HG02938 (cell line): ENCODE measurements at regions not wholly inside any gene's neighbourhood (a gene's known extent, or its start where the extent isn't known, plus 50 kb on each side); places are given as distances from the start of the nearest gene placed in this dataset.

ENCODE experiments used
- ATAC-seq: cut with Tn5 transposase; IDR thresholded peaks from one replicate; pipeline ENCODE4 v1.9.1; 2021; ENCODE audit warnings: mild to moderate bottlenecking, moderate library complexity; ENCODE audit not compliant: unreplicated experiment

DNA sequence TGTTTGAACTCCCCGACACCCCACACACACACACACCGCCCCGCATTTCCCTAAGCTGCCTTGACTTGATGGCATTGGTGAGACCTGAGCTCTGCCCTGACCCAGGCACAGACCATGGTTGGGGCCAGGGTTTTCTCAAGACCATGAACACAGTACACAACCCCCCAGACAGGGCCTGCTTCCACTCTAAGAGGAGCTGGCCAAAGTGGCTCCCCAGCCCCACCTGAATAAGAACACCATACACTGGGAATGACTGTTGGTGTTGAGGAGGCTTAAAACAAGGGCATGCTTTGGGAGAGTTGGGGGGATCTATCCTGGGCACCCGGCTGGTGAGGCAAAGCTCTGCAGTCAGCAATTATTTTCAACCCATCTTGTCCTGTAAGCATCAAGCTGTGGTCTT, 77.6 kb upstream of the SYT6 start:
- no peak for ATAC-seq

DNA sequence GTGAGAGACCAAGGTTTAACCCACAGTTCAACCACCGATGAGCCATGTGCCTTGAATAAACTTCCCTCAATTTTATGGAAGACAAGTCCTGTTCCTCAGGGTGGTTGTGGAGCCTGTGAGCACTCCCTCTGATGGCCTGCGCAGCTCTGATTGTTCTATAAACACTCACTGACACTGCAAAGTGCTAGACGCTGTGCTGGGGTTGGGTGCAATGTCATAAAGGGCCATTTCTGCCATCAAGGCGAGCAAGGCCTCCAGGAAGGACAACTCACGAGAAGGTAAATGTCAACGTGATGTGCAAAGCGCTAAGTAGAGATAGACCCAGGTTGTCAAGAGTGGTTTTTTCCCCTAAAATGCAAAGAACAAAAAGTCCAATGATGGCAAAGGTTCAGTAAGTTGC, 75.7 kb upstream of the SYT6 start:
- no peak for ATAC-seq

DNA sequence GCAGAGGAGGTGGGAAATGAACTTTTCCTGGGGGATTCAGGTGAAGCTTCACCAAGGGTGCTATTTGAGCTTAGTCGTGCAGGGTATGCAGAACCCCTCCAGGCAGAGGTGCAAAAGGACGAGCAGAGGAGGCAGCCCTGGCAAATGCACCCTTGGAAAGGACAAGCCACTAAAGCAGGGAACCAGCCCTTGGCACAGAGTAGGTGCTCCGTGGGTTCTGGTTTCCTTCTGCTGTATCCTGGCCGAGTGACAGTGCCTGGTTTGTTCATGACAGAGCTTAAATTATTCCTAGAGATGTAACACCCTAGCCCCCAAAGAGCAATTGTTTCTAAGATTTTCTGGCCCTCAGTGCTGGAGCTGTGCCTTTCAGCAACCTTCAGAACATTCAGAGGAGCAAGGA, 73.4 kb upstream of the SYT6 start:
- no peak for ATAC-seq

DNA sequence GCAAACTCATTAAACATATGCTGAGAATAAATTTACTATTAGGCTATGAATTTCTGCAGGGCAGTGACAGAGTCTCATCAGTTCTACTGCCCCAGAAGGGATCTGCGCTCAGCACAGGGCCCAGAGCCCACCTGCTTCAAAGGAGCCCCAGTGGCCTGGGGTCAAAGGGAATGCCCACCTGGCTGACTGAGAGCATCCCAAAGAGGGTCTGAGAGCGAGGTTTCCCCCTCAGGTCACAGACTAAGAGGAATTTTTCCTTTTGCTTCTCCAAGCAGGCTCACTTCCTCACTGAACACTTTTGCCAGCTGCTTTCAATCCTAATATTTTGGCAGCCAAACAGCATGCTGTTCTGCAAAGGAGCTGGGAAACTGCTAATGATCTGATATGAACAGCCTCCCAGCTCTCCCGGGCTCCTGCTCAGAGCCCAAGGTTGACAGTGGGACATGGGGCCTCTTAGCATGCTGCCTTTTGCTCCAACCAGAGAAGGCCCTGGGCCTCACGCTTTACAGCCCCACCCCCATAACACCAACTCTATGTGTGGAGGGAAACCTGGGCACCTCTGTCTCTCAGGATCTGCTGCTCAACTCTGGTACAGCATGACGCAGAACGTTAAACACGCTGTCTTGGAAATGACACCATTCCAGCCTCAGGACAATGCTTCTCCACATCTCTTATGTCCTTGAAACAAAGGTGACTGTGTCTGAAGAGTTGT, 70.7 kb upstream of the SYT6 start:
- no peak for ATAC-seq

DNA sequence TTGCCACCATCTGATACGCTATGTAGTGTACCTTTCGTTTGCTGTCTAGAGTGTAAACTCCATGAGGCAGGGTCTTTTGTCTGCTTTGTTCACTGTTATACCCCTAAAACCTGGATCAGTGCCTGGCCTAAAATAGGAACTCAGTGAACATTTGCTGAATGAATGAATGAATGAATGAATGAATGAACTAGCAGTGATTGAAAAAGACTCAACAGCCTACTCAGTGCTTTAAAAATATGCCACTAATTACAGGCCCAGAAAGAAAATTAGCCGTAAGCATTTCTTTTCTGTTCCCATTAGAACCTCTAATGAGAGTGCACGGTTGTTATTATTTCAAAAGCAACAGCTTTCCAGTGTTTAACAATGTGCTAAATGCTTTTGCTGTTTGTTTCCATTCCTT, 69.3 kb upstream of the SYT6 start:
- ATAC-seq: no peak

DNA sequence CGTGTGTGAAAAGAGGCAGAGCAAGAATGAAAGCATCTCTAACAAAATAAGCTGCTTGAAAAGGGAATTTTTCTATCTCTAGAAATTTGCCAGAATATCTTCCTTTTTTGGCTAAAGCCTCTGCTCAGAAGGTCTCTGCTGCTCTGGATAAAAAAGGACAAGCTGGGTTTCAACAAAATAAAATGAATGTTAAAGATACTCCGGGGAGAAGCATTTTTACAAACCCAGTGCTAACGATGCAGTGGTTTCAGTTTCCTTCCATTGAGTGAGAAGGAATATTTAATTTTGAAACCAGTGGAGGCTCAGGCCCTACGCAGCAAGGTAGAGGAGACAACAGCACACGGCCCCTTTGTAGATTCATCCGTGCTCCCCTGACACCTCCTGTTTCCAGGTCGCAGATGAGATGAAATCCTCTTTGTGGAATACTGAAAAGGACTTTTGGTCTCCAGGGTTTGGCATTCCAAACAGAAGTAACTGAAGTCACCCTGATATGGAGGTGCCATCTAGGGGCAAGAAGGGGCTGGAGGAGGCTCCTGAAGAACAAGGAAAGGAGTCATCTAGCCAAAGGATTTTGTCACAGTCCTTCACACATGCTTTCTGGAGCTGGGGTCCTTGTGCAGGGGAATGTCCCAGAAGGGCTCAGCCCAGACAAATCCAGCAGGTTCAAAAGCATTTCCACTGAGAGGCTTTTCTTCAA, 65.7 kb upstream of the SYT6 start:
- no peak for ATAC-seq

DNA sequence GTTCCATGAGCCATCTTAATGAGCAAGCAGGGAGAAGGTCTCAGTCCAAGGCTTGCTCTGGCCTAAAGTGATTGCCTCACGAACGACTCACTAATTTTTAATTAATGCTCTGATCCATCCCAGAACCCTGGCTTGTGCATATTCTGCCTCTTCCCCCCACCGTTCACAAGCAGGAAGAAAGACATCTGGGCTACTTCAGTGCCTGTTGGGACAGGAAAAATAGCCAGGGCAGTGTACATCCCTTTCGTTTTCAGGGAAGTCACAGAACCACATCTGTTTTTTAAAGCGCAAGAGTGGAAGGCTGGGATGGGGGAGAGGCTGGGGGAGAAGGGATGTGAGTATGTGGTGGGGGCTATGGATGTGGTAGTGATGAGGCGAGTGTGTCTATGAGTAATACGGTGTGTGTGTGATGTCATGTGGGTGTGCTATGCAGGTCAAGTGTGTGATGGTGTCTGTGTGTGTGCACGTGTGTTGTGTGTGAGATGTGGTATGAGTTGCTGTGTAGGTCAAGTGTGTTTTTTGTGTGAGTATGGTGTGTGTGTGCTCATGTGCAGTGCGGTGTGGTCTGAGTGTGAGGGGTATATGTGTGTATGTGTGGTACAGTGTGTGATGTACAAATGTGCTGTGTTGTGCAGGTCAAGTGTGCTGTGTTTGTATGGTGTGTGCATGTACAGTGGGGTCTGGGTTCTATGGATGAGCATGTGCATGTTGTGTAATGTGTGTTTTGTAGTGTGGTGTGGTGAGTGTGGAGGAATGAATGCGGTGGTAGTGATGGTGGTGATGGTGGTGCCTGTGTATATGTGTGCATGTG, 64.9 kb upstream of the SYT6 start:
- ATAC-seq: no peak

DNA sequence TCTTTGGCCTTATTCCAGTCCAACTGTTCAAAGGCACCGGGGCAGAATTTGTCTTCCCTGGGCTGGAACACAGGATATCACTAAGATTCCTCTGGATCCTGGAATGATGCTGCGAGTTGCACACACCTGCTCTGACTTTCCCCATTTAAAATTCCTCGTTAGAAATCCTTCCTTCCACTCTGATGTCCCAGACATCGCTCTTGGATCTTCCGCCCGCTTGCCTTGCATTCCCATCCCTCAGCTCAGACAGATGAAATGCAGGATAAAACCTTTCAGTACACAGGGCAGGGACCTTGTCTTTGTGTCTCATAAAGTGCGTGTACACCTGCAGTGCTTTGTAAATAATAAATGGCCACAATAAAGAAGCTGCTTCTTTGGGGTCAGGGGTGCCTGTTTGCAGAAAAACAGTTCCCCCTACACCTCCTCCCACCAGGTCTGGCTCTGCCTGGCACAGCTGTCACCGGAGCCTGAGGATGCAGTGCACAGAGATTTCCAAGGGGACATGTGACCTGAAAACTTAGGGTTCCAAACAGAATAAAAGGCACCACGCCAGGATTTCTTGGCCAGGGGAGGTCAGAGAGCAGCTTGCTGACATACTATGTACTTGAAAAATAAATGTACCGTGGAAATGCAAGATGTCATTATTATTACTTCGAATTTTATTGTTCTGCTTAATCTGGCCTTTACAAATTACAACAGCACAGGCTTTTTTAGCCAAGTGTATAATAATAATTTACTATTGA, 62.9 kb upstream of the SYT6 start:
- no peak for ATAC-seq

DNA sequence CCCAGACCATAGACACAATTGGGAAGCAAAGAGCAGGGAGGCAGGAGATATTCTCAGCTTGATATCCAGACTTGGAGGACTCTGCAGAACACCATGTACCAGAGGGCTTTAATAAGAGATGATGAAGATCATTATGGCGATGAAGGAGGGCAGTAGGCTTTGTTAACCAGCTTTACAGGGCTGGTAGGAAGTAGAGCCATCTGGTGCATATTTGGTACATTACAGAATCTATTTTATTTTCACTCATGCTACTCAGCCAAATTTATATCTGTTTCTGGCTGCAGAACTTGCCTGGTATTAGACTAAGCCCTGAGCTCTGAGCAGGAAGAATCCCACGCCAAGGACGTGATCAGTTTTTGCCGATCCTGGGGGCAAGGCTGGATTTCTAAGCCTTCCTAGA, 61.8 kb upstream of the SYT6 start:
- no peak for ATAC-seq

DNA sequence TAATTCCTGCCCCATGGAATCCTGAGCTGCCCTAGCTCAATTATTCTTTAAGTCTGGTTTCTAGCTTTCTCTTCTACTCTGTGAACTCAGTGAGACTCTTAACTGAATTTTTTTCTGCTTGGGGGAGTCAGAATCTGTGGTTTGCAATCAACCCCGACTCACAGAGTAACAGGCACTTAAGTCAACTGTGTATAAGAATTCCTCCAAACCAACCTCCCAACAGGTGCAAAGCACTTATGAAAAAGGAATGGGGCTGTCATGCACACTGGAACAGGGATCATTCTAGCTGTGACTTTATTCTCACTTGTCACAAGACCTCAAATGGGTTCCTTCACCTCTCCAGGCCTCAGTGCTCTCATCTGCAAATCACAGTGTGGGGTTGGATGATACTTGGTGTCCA, 60.3 kb upstream of the SYT6 start:
- ATAC-seq: no peak

DNA sequence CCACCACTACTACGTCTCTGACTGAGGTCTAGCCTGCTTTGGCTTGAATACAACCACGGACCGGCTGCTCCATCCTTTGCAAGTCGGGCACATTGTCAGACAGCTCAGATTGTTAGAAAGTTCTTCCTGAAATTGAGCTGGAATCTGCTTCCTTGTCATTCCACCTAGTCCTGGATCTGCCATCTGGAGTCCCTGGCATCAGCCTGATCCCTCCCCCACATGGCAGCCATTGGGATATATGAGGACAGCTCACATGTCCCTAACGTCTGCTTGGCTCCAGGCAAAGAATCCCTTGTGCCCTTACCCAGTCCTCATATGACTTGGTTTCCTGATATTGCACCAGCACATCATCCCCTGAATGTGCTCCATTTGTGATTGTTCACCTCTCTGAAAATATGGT, 56.3 kb upstream of the SYT6 start:
- no peak for ATAC-seq

DNA sequence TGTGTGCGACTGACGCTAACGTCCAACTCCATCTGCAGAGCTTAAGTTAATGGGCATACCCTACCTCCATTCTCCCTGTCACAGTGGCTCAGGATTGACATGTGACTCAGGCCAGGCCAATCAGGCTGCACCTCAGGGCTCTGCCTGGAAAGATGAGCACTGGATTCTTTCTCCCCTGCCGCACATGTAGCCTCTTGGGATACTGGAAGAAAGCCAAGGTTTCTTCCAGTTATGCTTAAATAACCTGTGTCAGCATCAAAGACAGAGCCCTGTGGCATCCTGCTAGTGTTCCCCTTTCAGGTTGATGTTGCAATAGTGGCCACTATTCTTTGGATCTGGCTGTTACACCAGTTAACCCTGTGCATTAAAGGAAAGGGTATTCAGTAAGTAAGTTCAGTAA, 55.0 kb upstream of the SYT6 start:
- no peak for ATAC-seq

DNA sequence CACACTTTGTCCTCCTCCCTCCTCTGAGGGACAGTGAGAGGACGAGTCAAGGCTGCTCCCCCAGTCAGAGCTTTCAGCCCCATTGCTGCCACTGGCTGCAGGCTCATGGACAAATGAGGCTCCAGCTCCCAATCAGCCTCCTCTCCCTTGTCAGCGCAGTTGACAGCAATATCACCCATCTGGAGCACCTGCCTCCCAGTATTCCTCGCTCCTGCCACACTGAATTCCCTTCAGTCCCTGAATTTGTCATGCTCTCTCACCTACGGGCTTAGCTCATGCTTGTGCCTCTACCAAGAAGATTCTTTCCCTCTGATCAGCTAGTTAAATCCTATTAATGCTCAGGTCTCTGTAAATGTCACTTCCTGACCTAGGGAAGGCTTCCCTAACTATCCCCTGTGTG, 54.4 kb upstream of the SYT6 start:
- ATAC-seq: no peak

DNA sequence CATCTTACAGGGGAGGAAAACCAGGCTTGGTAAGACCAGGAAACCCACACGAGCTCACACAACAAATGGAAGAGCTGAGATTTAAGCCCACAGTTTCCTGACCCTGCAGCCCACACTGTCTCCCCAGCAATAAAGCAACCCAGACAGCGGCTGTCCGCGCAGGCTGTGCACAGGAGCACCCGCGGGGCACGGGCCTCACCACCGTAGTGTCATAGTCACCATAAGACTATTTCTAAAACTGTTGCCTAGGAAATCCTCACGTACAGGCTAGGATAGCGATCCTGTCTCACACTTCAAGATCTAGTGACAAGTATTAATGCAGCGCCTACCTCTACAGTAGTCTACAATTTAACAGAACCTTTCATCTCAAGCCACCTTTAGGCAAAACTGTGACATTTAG, 54.0 kb upstream of the SYT6 start:
- ATAC-seq: no peak

DNA sequence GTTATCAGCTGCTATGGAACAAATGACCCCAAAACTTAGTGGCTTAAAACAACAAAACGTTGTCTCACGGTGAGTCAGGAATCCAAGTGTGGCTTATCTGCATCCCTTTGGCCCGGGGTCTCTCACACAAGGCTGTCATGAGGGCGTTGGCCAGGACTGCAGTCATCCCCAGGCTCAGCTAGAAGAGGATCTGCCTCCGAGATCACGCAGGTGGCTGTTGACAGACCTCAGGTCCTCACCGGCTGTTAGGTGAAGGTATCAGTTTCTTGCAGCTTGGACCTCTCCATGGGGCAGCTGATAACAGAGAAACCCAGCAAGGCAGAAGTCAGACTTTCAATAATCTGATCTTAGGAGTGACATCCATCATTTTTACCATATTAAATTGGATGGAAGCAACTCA, 52.7 kb upstream of the SYT6 start:
- no peak for ATAC-seq

DNA sequence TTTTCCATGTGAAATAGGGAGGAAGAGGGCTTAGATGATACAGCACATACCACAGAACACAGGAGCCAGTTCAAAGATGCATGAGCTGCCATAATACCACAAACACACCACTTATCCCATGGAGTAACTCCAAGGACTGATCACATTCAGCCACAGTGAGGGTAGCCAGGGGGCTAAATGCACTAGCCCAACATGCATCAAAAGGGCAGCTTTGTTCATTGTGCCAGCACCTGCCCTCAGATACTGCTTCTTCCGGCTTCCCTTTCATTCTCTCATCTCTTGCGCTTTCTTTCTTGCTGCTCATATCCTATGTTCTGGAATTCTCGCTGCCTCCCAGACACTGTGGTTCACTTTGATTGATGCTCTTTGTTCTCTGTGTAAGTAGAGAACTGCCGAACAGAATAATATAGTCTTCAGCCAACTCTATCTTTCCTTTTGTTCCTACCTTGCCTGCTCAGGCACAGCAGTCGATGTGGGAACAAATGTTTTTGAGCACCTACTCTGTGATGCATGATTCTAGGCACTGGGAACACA, 50.0 kb upstream of the SYT6 start:
- ATAC-seq: no peak
